Peyer's patch (tissue), 4 donors: ENCODE measurements at regions not wholly inside any gene's neighbourhood (a gene's known extent, or its start where the extent isn't known, plus 50 kb on each side); places are given as distances from the start of the nearest gene placed in this dataset.

Experiments
- DNase-seq, 3 donors: peaks; one replicate each; pipeline ENCODE4 v3.0.0-alpha.2; 2017 to 2019
- H3K27ac ChIP-seq, 4 donors: fragments of 200-600 bp; sonication (generic); one replicate each; pipeline ENCODE4 v1.5.1; 2016 to 2019
- H3K27me3 ChIP-seq, 2 donors: fragments of 200-600 bp; sonication (generic); one replicate each; pipeline ENCODE4 v1.5.1; 2019
- H3K36me3 ChIP-seq, 3 donors: fragments of 200-600 bp; sonication (generic); one replicate each; pipeline ENCODE4 v1.5.1; 2016 to 2019
- H3K4me1 ChIP-seq, 4 donors: fragments of 200-600 bp; sonication (generic); one replicate each; pipeline ENCODE4 v1.5.1; 2016 to 2019
- H3K4me3 ChIP-seq, 4 donors: fragments of 200-600 bp; sonication (generic); 1 replicate in 3 of 4; 2 replicates in 1 of 4; pipeline ENCODE4 v1.5.1; 2016 to 2019; ENCODE audit warnings: mild to moderate bottlenecking in 1 of 4
- H3K9me3 ChIP-seq, 4 donors: fragments of 200-600 bp; sonication (generic); one replicate each; pipeline ENCODE4 v1.5.1; 2016 to 2019; ENCODE audit warnings: mild to moderate bottlenecking in 1 of 4
- CTCF ChIP-seq, 6 experiments: fragments of 450-650 bp in 4 of 6; fragments of 200-600 bp in 2 of 6; sonication (generic) in 1 of 6; IDR thresholded peaks; one replicate each; pipeline ENCODE4 v1.5.1; 2017 to 2019; ENCODE audit warnings: antibody characterized with exemption in 6 of 6, mild to moderate bottlenecking in 3 of 6, moderate library complexity in 1 of 6
- POLR2A ChIP-seq, 2 donors: fragments of 450-650 bp; IDR thresholded peaks; one replicate each; pipeline ENCODE4 v1.5.1; 2017; ENCODE audit warnings: antibody characterized with exemption in 2 of 2, mild to moderate bottlenecking in 2 of 2, moderate library complexity in 2 of 2

- TF ChIP-seq POLR2A (IDR thresholded peaks at IDR 0.05) (no peak), CTCF (IDR thresholded peaks at IDR 0.05) (no peak)
- Histone ChIP-seq H3K27ac (no peak overlapping the region), H3K9me3 (no peaks in the 10 kb centered on the region), H3K36me3 (no peaks in the 10 kb centered on the region), H3K27me3 (no peaks in the 10 kb centered on the region), H3K4me1 (no peaks in the 10 kb centered on the region), H3K4me3 (no peak overlapping the region)
- DNase-seq: no peak
Observed at GRCh38 chr11:25159341-25159740, 662.5 kb downstream of the LUZP2 start.

- no peaks in the 10 kb centered on the region for H3K9me3 ChIP-seq
- no peaks in the 10 kb centered on the region for H3K4me1 ChIP-seq
- no peak for TF ChIP-seq CTCF (IDR thresholded peaks at IDR 0.05)
- TF ChIP-seq POLR2A (IDR thresholded peaks at IDR 0.05): no peak
- no peaks in the 10 kb centered on the region for H3K27me3 ChIP-seq
- DNase-seq: no peak
- H3K27ac ChIP-seq: no peak overlapping the region
- no peaks in the 10 kb centered on the region for H3K36me3 ChIP-seq
- no peak overlapping the region for H3K4me3 ChIP-seq
Observed at GRCh38 chr11:25163421-25163820, 666.6 kb downstream of the LUZP2 start.

GRCh38 chr11:25180187-25180586 is 683.3 kb downstream of the LUZP2 start:
- Histone ChIP-seq H3K4me1 (no peaks in the 10 kb centered on the region), H3K27ac (no peak overlapping the region), H3K9me3 (no peaks in the 10 kb centered on the region), H3K4me3 (no peak overlapping the region), H3K27me3 (no peaks in the 10 kb centered on the region), H3K36me3 (no peaks in the 10 kb centered on the region)
- TF ChIP-seq CTCF (IDR thresholded peaks at IDR 0.05) (no peak), POLR2A (IDR thresholded peaks at IDR 0.05) (no peak)
- no peak for DNase-seq

GRCh38 chr11:25183411-25183810 is 686.6 kb downstream of the LUZP2 start:
- no peaks in the 10 kb centered on the region for H3K36me3 ChIP-seq
- DNase-seq: no peak
- no peak overlapping the region for H3K27ac ChIP-seq
- no peaks in the 10 kb centered on the region for H3K4me1 ChIP-seq
- H3K27me3 ChIP-seq: no peaks in the 10 kb centered on the region
- H3K4me3 ChIP-seq: no peak overlapping the region
- TF ChIP-seq POLR2A (IDR thresholded peaks at IDR 0.05) (no peak), CTCF (IDR thresholded peaks at IDR 0.05) (no peak)
- no peaks in the 10 kb centered on the region for H3K9me3 ChIP-seq

- Histone ChIP-seq H3K4me3 (no peak overlapping the region), H3K4me1 (no peaks in the 10 kb centered on the region), H3K36me3 (no peaks in the 10 kb centered on the region), H3K27ac (no peak overlapping the region), H3K9me3 (no peaks in the 10 kb centered on the region), H3K27me3 (no peaks in the 10 kb centered on the region)
- no peak for DNase-seq
- no peak for TF ChIP-seq POLR2A (IDR thresholded peaks at IDR 0.05)
- TF ChIP-seq CTCF (IDR thresholded peaks at IDR 0.05): no peak
Observed at GRCh38 chr11:25197515-25197914, 700.7 kb downstream of the LUZP2 start.

GRCh38 chr11:25198704-25199103 is 701.9 kb downstream of the LUZP2 start:
- DNase-seq: no peak
- TF ChIP-seq CTCF (IDR thresholded peaks at IDR 0.05): no peak
- no peak for TF ChIP-seq POLR2A (IDR thresholded peaks at IDR 0.05)
- Histone ChIP-seq H3K36me3 (no peaks in the 10 kb centered on the region), H3K4me1 (no peaks in the 10 kb centered on the region), H3K27ac (no peak overlapping the region), H3K27me3 (no peaks in the 10 kb centered on the region), H3K9me3 (no peaks in the 10 kb centered on the region), H3K4me3 (no peak overlapping the region)
